ACHN (cell line): ENCODE measurements at regions not wholly inside any gene's neighbourhood (a gene's known extent, or its start where the extent isn't known, plus 50 kb on each side); places are given as distances from the start of the nearest gene placed in this dataset.

Source experiments
- DNase-seq: peaks from one replicate; pipeline ENCODE4 v3.0.0-alpha.2; 2015
- in situ Hi-C: cut with HindIII; loops from 2 replicates; pipeline ENCODE4 v1.10.0; 2017; ENCODE audit warnings: low sequenced_read_pairs, low pct_ligation_motif_present, low pct_unique_long_range_greater_than_20kb

DNA sequence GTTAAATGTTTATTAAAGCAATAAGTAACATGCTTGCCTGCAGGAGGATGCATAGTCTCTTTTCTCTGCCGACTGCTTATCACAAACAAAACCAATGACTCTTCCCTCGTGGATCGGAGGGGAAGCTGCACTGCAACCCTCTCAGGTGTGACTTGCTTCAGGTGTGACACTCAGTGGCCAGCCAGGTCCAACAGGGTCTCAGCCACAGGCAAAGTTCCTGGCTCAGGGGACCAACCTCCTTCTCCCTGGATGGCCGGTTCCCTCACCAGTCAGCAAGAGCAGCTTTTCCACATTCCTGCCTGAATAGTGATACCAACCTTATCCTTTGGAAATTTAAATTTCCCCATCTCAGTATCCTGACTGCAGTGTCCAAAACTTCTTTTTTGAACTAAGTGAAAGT, 383.5 kb downstream of the CMPK2 start:
- DNase-seq: no peak
- in situ Hi-C loops: no loop called here

DNA sequence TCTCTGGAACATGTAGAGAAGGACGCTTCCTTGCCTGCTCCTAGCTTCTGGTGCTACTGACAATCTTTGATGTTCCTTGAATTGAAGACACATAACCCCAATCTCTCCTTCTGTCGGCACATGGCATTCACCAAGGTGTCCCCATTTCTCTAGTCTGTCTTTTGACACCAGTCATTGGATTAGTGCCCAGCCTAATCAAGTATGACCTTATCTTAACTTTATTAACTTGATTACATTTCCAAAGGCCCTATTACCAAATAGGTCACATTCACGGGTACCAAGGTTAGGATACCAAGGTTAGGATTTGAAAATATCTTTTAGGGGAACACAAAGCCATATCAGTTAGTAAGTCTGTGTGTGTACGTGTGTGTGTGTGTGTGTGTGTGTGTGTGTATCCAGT, 377.9 kb downstream of the CMPK2 start:
- in situ Hi-C loops: no loop called here

GRCh38 chr2:6492573-6492972, 373.1 kb downstream of the CMPK2 start:
- in situ Hi-C loops: no loop called here
- DNase-seq: no peak

More for the DNA sequence above, 377.9 kb downstream of the CMPK2 start:
- no peak for DNase-seq

- in situ Hi-C loops: no loop called here
- DNase-seq: no peak
Measured at GRCh38 chr2:6493266-6493665, 372.4 kb downstream of the CMPK2 start.

- no peak for DNase-seq
- in situ Hi-C loops: no loop called here
Measured at GRCh38 chr2:6493669-6494068, 372.0 kb downstream of the CMPK2 start.

DNA sequence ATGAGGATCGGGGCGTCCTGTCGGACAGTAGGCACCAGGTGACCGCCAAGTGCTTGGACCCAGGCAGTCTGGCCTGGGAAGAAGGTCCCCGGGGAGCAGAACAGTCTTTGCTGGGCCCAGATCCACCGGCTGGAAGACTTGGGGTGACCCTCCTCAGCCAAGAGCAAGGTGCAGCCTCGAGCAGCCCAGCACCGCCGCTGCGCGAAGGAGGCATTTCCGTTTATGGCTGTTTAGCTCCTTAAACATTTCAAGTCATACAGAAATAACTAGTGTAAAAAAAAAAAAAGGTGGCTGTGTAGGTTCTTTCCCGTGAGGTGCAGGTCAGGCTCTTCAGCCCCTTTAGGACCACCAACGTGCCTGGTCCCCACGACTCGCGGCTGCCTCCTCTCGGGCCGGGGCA, 370.2 kb downstream of the CMPK2 start:
- in situ Hi-C loops: no loop called here
- no peak for DNase-seq

DNA sequence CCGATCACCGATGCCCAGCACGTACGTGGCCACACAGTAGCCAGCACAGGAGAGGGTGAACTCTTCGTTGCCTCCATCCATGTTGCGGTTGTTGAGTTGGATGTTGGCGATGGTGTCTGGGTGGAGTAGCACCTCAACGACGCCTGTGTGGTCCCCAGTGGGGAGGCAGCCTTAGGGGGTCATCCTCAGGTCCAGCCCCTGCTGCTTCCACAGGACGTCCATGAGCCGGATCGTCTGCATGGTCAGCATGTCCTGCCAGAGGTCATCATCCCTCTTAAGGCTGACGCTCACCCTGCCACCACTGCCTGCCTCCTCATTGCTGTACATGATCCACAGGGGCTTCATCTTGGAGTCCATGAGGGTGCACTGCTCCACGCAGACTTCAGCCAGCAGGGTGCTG, 369.3 kb downstream of the CMPK2 start:
- in situ Hi-C loops: no loop called here
- DNase-seq: no peak

GRCh38 chr2:6497048-6497447, 368.7 kb downstream of the CMPK2 start:
- DNase-seq: no peak

DNA sequence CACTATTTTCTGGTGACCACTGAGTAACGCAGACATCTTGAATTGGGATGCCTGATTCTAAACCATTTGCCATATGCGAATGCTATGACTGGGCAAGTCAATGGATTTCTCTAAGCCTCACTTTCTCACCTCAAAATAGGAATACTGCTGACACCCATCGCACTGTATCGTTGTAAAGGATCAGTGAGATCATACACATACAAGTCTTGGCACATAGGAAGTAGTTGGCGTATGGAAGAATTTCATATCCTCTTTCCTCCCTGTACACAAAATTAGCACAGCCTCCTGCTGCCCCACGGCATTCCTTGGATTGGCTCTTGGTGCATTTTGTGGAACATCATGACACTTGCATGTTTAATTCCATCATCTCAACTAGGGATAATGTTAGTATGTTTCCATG, 366.9 kb downstream of the CMPK2 start:
- in situ Hi-C loops: no loop called here
- DNase-seq: no peak

More at GRCh38 chr2:6497048-6497447, 368.7 kb downstream of the CMPK2 start:
- in situ Hi-C loops: no loop called here

GRCh38 chr2:6499691-6500090, 366.0 kb downstream of the CMPK2 start:
- no peak for DNase-seq
- in situ Hi-C loops: no loop called here

- in situ Hi-C loops: no loop called here
- peak; percentile 64 for DNase-seq
Measured at GRCh38 chr2:6506361-6506794, 359.3 kb downstream of the CMPK2 start.

- in situ Hi-C loops: no loop called here
- DNase-seq: no peak
Measured at GRCh38 chr2:6506859-6507258, 358.8 kb downstream of the CMPK2 start.

DNA sequence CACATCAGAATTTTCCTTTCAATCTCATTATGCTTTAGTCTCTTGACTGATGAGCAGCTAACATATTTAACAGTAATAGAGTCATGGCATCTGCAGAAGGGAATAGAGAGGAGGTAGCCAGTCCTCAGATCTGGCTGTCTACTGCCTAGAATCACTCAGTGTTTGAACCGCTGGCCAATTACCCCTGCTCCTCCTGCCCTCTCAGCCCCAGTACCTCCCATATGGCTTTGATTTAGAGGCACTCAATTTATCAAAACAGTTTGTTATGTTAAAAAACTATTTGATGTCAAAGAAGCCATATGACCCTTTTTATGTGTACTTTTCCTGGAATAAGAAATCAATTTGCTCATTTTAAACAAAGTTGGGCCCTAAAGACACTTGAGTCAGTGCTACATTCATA, 355.2 kb downstream of the CMPK2 start:
- no peak for DNase-seq
- in situ Hi-C loops: no loop called here

GRCh38 chr2:6512589-6512988, 353.1 kb downstream of the CMPK2 start:
- DNase-seq: no peak
- in situ Hi-C loops: no loop called here

DNA sequence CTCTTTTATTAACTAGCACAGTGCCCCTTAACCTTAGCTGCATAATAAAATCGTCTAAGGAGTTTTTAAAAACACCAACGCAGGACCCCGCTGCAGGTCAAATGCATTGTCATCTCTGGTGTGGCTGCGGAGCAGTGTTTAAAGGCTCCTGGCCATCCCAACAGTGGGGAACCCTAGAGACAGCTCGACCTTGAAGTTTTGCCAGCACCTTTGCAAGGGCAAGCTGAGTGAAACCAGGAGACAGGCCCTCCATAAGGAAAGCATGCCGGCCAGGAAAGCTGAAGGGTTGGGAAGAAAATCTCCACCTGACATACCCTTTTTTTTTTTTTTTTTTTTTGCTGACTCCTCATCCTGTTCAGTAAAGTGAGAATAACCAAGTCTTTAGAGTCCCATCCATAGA, 349.0 kb downstream of the CMPK2 start:
- in situ Hi-C loops: no loop called here
- no peak for DNase-seq

DNA sequence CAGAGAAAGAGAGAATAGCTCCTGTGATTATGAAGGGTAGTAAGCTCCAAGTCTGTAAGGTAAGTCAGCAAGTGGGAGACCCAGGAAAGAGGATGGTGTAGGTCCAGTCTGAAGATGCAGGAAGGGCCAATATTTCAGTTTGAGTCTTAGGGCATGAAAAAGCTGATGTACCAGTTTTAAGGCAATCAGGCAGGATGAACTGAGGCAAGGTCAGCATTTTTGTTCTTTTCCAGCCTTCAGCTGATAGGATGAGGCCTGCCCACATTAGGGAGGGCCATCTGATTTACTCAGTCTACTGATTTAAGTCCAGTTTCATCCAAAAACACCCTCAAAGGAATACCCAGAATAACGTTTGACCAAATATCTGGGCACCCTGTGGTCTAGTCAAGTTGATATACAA, 347.3 kb downstream of the CMPK2 start:
- in situ Hi-C loops: no loop called here
- DNase-seq: no peak

DNA sequence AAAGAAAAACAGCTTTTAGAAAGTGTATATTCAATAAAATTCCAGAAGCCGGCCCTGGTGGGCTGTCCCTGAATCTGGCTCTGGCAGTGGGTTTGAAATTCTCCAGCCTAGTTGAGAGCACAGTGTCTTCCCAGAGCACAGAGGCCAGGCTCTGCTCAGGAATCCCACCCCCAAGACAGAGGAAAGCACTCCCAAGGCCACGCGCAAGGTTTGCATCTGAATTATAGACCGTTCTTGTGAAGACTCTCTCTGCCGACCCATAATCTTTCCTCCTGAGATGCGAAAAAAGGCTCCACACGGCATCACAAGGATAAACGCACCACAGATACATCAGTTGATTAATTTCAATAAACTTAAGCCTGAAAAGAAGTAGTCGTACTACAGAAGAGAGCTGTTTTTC, 342.2 kb downstream of the CMPK2 start:
- in situ Hi-C loops: no loop called here

DNA sequence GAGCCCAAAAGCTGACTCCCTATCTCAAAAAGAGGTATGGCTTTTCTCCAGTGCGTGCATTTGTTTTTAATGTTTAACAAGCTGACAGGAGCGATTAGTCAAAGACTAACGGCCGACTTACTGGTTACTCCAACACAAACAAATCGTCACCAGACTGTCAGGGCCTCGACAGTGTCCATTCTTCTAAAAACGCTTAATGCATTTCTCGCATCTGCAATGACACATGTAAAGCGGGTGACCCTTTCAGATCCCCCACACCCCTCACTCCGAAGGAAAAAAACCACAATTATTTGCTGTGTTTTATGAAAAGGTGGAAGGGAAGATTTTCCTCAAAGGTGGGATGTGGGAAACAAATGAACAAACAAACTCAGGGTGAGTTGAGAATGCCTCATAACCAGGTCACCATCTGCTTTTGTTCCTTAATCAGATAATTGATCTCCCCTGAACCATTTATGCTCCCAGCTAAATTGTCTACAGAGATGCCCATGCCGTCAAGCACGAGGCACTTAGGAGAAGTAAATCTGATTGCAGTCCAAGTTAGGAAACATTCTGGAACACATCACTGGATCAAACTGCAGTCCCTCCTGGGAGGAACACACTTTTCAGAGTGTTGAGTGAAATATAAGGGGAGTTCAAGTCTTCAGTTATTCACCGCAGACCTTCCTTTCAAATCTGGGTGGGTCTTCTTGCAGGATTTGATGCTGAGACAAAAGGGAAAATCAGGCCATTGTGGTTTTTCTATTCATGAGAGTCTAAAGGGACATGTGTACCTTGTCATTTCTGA, 340.8 kb downstream of the CMPK2 start:
- peak; percentile 13 for DNase-seq
- in situ Hi-C loops: no loop called here

More for the DNA sequence above, 342.2 kb downstream of the CMPK2 start:
- DNase-seq: no peak

- in situ Hi-C loops: no loop called here
- no peak for DNase-seq
Measured at GRCh38 chr2:6525475-6525964, 340.2 kb downstream of the CMPK2 start.

GRCh38 chr2:6526093-6526824, 339.4 kb downstream of the CMPK2 start:
- peak; percentile 22 for DNase-seq
- in situ Hi-C loops: no loop called here
